ENCODE measurements at regions not wholly inside any gene's neighbourhood (a gene's known extent, or its start where the extent isn't known, plus 50 kb on each side); places are given as distances from the start of the nearest gene placed in this dataset.

- TF ChIP-seq, protein P1, sequence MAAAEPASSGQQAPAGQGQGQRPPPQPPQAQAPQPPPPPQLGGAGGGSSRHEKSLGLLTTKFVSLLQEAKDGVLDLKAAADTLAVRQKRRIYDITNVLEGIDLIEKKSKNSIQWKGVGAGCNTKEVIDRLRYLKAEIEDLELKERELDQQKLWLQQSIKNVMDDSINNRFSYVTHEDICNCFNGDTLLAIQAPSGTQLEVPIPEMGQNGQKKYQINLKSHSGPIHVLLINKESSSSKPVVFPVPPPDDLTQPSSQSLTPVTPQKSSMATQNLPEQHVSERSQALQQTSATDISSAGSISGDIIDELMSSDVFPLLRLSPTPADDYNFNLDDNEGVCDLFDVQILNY (CRISPR knock-in tag; IDR thresholded peaks at IDR 0.05): no peak
- TF ChIP-seq ZNF396 (CRISPR knock-in tag; IDR thresholded peaks at IDR 0.05; ENCODE audit: borderline replicate concordance) (no peak), FOXK1 (CRISPR knock-in tag; IDR thresholded peaks at IDR 0.05) (no peak)
Observed at GRCh38 chr14:36455241-36455627, 64.8 kb downstream of the NKX2-1 start (continued).

GRCh38 chr14:36454599-36455240, 65.3 kb downstream of the NKX2-1 start:
- ChIA-PET POLR2A (no interaction called here), CTCF (interaction anchor here (0.7 to 2.4 kb wide), 3 partner anchors 70 to 99 kb away, joined by 3 to 15 read pairs (median 3); no protein-coding TSS in a partner anchor)
- Mint-ChIP-seq H3K9me3 (no peaks in the 10 kb centered on the region), H3K4me1 (peaks cover 11% of the 10 kb centered on the region), H3K36me3 (no peaks in the 10 kb centered on the region), H3K4me3 (no peak overlapping the region), H3K27ac (no peak overlapping the region), H3K27me3 (ENCODE audit: low read depth) (peaks cover 36% of the 10 kb centered on the region)
- no peak for TF ChIP-seq JAZF1 (CRISPR knock-in tag; IDR thresholded peaks at IDR 0.05)
- no peak for TF ChIP-seq OVOL2 (CRISPR knock-in tag; IDR thresholded peaks at IDR 0.05; ENCODE audit: borderline replicate concordance)
- TF ChIP-seq ZNF396 (CRISPR knock-in tag; IDR thresholded peaks at IDR 0.05; ENCODE audit: borderline replicate concordance): no peak
- TF ChIP-seq, protein P2, sequence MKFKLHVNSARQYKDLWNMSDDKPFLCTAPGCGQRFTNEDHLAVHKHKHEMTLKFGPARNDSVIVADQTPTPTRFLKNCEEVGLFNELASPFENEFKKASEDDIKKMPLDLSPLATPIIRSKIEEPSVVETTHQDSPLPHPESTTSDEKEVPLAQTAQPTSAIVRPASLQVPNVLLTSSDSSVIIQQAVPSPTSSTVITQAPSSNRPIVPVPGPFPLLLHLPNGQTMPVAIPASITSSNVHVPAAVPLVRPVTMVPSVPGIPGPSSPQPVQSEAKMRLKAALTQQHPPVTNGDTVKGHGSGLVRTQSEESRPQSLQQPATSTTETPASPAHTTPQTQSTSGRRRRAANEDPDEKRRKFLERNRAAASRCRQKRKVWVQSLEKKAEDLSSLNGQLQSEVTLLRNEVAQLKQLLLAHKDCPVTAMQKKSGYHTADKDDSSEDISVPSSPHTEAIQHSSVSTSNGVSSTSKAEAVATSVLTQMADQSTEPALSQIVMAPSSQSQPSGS (CRISPR knock-in tag; IDR thresholded peaks at IDR 0.05; ENCODE audit: borderline replicate concordance, low read depth): no peak
- no peak for TF ChIP-seq NFYB (CRISPR knock-in tag; conservative IDR thresholded peaks at IDR 0.05; ENCODE audit: low read depth)
- no peak for TF ChIP-seq ZSCAN18 (CRISPR knock-in tag; IDR thresholded peaks at IDR 0.05)
- TF ChIP-seq ZNF232 (CRISPR knock-in tag; IDR thresholded peaks at IDR 0.05): no peak
- ATAC-seq: no peak
- no peak for DNase-seq (ENCODE audit: low spot score)

DNA sequence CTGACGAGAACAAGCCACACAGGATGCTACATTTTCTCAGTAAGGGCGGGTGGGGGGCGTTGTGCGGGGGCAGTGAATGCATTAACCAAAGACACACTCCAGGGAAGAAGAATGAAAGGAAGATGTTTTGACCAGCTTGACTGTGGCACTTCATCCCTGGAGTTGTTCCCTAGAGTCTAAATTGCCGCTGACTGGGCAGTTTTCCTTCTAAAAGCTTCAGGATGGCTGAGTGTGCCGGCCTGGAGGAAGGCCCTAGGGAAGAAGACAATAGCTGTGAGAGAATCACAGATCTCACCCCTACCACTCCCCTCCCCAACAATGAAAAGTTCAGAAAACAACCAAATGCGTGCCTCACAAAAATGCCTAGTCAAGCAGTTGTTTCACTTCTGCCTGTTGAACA, 67.2 kb downstream of the NKX2-1 start:
- ATAC-seq (no peak), DNase-seq (ENCODE audit: low spot score) (no peak)
- Mint-ChIP-seq H3K27me3 (ENCODE audit: low read depth) (peaks cover 49% of the 10 kb centered on the region), H3K36me3 (no peaks in the 10 kb centered on the region), H3K27ac (no peak overlapping the region), H3K4me3 (no peak overlapping the region), H3K4me1 (peaks cover 11% of the 10 kb centered on the region), H3K9me3 (no peaks in the 10 kb centered on the region)
- POLR2A ChIA-PET: no interaction called here
- CTCF ChIA-PET: interaction anchor here (0.8 to 2.9 kb wide), 5 partner anchors 10 to 101 kb away, joined by 3 to 15 read pairs (median 4); no protein-coding TSS in a partner anchor
- TF ChIP-seq ATF1 (CRISPR knock-in tag; IDR thresholded peaks at IDR 0.05) (no peak), SOX15 (CRISPR knock-in tag; IDR thresholded peaks at IDR 0.05) (no peak), MXD4 (CRISPR knock-in tag; IDR thresholded peaks at IDR 0.05; ENCODE audit: borderline replicate concordance) (no peak), FOXK1 (CRISPR knock-in tag; IDR thresholded peaks at IDR 0.05) (no peak), CBFB (CRISPR knock-in tag; IDR thresholded peaks at IDR 0.05; ENCODE audit: low read depth) (no peak), ZNF423 (CRISPR knock-in tag; IDR thresholded peaks at IDR 0.05) (no peak), PREB (CRISPR knock-in tag; IDR thresholded peaks at IDR 0.05; ENCODE audit: borderline replicate concordance) (no peak), ZNF281 (CRISPR knock-in tag; IDR thresholded peaks at IDR 0.05) (no peak), GRHL2 (CRISPR knock-in tag; IDR thresholded peaks at IDR 0.05; ENCODE audit: insufficient replicate concordance, severe bottlenecking) (no peak)
- TF ChIP-seq, protein P3, sequence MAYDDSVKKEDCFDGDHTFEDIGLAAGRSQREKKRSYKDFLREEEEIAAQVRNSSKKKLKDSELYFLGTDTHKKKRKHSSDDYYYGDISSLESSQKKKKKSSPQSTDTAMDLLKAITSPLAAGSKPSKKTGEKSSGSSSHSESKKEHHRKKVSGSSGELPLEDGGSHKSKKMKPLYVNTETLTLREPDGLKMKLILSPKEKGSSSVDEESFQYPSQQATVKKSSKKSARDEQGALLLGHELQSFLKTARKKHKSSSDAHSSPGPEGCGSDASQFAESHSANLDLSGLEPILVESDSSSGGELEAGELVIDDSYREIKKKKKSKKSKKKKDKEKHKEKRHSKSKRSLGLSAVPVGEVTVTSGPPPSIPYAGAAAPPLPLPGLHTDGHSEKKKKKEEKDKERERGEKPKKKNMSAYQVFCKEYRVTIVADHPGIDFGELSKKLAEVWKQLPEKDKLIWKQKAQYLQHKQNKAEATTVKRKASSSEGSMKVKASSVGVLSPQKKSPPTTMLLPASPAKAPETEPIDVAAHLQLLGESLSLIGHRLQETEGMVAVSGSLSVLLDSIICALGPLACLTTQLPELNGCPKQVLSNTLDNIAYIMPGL (CRISPR knock-in tag; IDR thresholded peaks at IDR 0.05): no peak
